ENCODE measurements at regions not wholly inside any gene's neighbourhood (a gene's known extent, or its start where the extent isn't known, plus 50 kb on each side); places are given as distances from the start of the nearest gene placed in this dataset.

GRCh38 chr3:117688583-117688982 lies 979.0 kb downstream of the TUSC7 start:
- TF ChIP-seq POLR2A (IDR thresholded peaks at IDR 0.05) (no peak), POLR2AphosphoS5 (IDR thresholded peaks at IDR 0.05) (no peak), CTCF (IDR thresholded peaks at IDR 0.05) (no peak), EP300 (IDR thresholded peaks at IDR 0.05; ENCODE audit: low read depth) (no peak)

Measured in transverse colon (tissue), 4 donors.